ENCODE measurements at regions not wholly inside any gene's neighbourhood (a gene's known extent, or its start where the extent isn't known, plus 50 kb on each side); places are given as distances from the start of the nearest gene placed in this dataset.

DNA sequence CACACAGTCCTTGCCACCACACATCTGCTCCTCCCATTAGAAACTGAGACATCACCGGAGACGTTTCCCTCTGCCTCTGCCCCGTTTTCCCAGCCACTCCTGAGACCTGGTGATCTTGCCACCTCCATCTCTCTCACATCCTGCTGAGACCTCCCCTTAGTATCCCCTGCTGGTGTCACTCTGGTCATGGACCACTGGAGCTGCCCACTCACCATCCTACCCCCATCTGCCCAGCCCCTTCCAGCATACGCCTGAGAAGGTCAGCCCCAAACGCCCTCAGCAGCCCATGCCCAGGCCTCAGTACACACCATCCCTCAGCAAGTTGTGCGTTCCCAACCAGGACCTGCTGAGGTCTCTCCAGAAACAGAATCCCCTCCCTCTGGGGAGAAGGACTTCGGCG lies 64.3 kb downstream of the SHANK2 start:
- Histone ChIP-seq H3K9me3 (replicated peaks; ENCODE audit: control insufficient read depth, insufficient read depth, low read length) (peaks cover 8% of the 10 kb centered on the region), H3K9me1 (replicated peaks; ENCODE audit: control insufficient read depth, extremely low read depth, insufficient read depth, low read length) (no peaks in the 10 kb centered on the region), H3K4me2 (ENCODE audit: insufficient read depth, low read length) (no peak overlapping the region), H3K36me3 (ENCODE audit: control insufficient read depth in 2 of 2, extremely low read depth in 1 of 2, insufficient read depth in 2 of 2, low read length in 2 of 2) (no peaks in the 10 kb centered on the region), H3K9ac (replicated peaks; ENCODE audit: extremely low read depth, insufficient read depth, low read length) (no peak overlapping the region), H3K4me3 (replicated peaks in 1 of 3; ENCODE audit: insufficient read depth in 1 of 3, low read depth in 1 of 3, low read length in 3 of 3) (no peak overlapping the region), H3K79me2 (ENCODE audit: control insufficient read depth, insufficient read depth, low read length) (no peaks in the 10 kb centered on the region), H3K27me3 (ENCODE audit: control insufficient read depth in 2 of 2, insufficient read depth in 2 of 2, low read length in 2 of 2) (no peaks in the 10 kb centered on the region), H4K20me1 (replicated peaks; ENCODE audit: control insufficient read depth, extremely low read depth, insufficient read depth, low read length) (no peaks in the 10 kb centered on the region), H3K4me1 (ENCODE audit: control insufficient read depth, extremely low read depth, insufficient read depth, low read length) (no peaks in the 10 kb centered on the region), H3K27ac (ENCODE audit: insufficient read depth, low read depth, low read length) (no peak overlapping the region), H2AFZ (ENCODE audit: low read depth, low read length) (no peak overlapping the region)
- ChIA-PET CTCF (no interaction called here), POLR2A (no interaction called here)
- DNase-seq (ENCODE audit: low read depth, low spot score) (no peak), FAIRE-seq (no peak)
- intact Hi-C loops (cut with micrococcal nuclease) (no loop called here), dilution Hi-C loops (cut with MboI; ENCODE audit: extremely low pct_ligation_motif_present, low sequenced_read_pairs) (no loop called here)
- BruUV-seq (replicated peaks), result no TSS peak
- TF ChIP-seq GATA2 (IDR thresholded peaks at IDR 0.05; ENCODE audit: insufficient read depth, insufficient read length, low read depth, low read length), result no peak

DNA sequence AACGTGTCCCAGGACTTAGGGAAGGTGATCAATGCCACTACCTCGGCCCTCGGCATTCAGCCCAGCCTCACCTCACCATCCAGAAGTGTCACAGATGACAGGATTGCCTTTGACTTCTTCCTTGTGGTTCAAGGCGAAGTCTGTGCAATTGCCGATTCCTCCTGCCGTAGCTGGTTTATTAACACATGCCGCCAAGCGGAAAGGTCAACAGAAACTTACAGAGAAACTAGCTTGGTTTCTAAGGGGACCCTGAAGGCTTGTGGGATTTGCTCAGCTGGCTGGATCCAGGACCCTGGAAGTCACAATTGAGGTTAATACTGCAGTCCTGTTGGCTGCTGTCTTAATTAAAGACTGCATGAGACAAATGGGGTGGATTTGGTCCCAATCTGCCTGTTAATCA lies 65.6 kb downstream of the SHANK2 start:
- Histone ChIP-seq H3K27me3 (ENCODE audit: control insufficient read depth in 2 of 2, insufficient read depth in 2 of 2, low read length in 2 of 2) (no peaks in the 10 kb centered on the region), H3K4me1 (ENCODE audit: control insufficient read depth, extremely low read depth, insufficient read depth, low read length) (no peaks in the 10 kb centered on the region), H3K36me3 (ENCODE audit: control insufficient read depth in 2 of 2, extremely low read depth in 1 of 2, insufficient read depth in 2 of 2, low read length in 2 of 2) (no peaks in the 10 kb centered on the region), H3K79me2 (ENCODE audit: control insufficient read depth, insufficient read depth, low read length) (no peaks in the 10 kb centered on the region), H3K9ac (replicated peaks; ENCODE audit: extremely low read depth, insufficient read depth, low read length) (no peak overlapping the region), H2AFZ (ENCODE audit: low read depth, low read length) (no peak overlapping the region), H3K4me2 (ENCODE audit: insufficient read depth, low read length) (no peak overlapping the region), H3K9me3 (replicated peaks; ENCODE audit: control insufficient read depth, insufficient read depth, low read length) (peaks cover 13% of the 10 kb centered on the region), H3K27ac (ENCODE audit: insufficient read depth, low read depth, low read length) (no peak overlapping the region), H3K4me3 (replicated peaks in 1 of 3; ENCODE audit: insufficient read depth in 1 of 3, low read depth in 1 of 3, low read length in 3 of 3) (no peak overlapping the region), H3K9me1 (replicated peaks; ENCODE audit: control insufficient read depth, extremely low read depth, insufficient read depth, low read length) (no peaks in the 10 kb centered on the region), H4K20me1 (replicated peaks; ENCODE audit: control insufficient read depth, extremely low read depth, insufficient read depth, low read length) (no peaks in the 10 kb centered on the region)
- dilution Hi-C loops (cut with MboI; ENCODE audit: extremely low pct_ligation_motif_present, low sequenced_read_pairs) (no loop called here), intact Hi-C loops (cut with micrococcal nuclease) (no loop called here)
- CTCF ChIA-PET, result no interaction called here
- DNase-seq (ENCODE audit: low read depth, low spot score) (no peak), FAIRE-seq (no peak)
- POLR2A ChIA-PET, result no interaction called here
- BruUV-seq (replicated peaks), result no TSS peak
- TF ChIP-seq EZH2 (IDR thresholded peaks at IDR 0.05; ENCODE audit: borderline replicate concordance, low read depth, low read length, severe bottlenecking), result no peak
- TF ChIP-seq, protein P1, sequence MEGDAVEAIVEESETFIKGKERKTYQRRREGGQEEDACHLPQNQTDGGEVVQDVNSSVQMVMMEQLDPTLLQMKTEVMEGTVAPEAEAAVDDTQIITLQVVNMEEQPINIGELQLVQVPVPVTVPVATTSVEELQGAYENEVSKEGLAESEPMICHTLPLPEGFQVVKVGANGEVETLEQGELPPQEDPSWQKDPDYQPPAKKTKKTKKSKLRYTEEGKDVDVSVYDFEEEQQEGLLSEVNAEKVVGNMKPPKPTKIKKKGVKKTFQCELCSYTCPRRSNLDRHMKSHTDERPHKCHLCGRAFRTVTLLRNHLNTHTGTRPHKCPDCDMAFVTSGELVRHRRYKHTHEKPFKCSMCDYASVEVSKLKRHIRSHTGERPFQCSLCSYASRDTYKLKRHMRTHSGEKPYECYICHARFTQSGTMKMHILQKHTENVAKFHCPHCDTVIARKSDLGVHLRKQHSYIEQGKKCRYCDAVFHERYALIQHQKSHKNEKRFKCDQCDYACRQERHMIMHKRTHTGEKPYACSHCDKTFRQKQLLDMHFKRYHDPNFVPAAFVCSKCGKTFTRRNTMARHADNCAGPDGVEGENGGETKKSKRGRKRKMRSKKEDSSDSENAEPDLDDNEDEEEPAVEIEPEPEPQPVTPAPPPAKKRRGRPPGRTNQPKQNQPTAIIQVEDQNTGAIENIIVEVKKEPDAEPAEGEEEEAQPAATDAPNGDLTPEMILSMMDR (IDR thresholded peaks at IDR 0.05; ENCODE audit: extremely low read depth in 1 of 2, insufficient read depth in 1 of 2, low read depth in 1 of 2, low read length in 2 of 2), result no peak
- TF ChIP-seq, protein P2, sequence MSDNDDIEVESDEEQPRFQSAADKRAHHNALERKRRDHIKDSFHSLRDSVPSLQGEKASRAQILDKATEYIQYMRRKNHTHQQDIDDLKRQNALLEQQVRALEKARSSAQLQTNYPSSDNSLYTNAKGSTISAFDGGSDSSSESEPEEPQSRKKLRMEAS (IDR thresholded peaks at IDR 0.05; ENCODE audit: insufficient read depth, insufficient read length), result no peak
- no peak for TF ChIP-seq JUN (IDR thresholded peaks at IDR 0.05; ENCODE audit: borderline replicate concordance, insufficient read depth, insufficient read length, low read depth)
- no peak for TF ChIP-seq FOS (IDR thresholded peaks at IDR 0.05; ENCODE audit: borderline replicate concordance, insufficient read depth, low read length)
- no peak for TF ChIP-seq GATA2 (IDR thresholded peaks at IDR 0.05; ENCODE audit: insufficient read depth, insufficient read length, low read depth, low read length)
- no peak for TF ChIP-seq POLR2A (IDR thresholded peaks at IDR 0.05; ENCODE audit: low read depth, low read length)
- no peak for TF ChIP-seq POLR2AphosphoS5 (IDR thresholded peaks at IDR 0.05; ENCODE audit: insufficient read depth, low read depth, low read length)
- TF ChIP-seq MYC (IDR thresholded peaks at IDR 0.05; ENCODE audit: low read depth, low read length), result no peak

Measured in endothelial cell of umbilical vein (primary cell).